HG03558 (cell line): ENCODE measurements at regions not wholly inside any gene's neighbourhood (a gene's known extent, or its start where the extent isn't known, plus 50 kb on each side); places are given as distances from the start of the nearest gene placed in this dataset.
"Not testable (repeated sequence)": the region's sequence is repeated elsewhere in the genome, so short reads cannot be mapped to it uniquely, and the experiment has no call there.

Experiments
- ATAC-seq: cut with Tn5 transposase; IDR thresholded peaks from one replicate; pipeline ENCODE4 v1.9.1; 2021; ENCODE audit warnings: moderate number of reproducible peaks; ENCODE audit not compliant: unreplicated experiment; ENCODE audit errors: extremely low read depth

GRCh38 chr7:106365252-106366005, 80.6 kb upstream of the NAMPT start:
- ATAC-seq, result peak; percentile 90

GRCh38 chr7:106362507-106362906, 77.7 kb upstream of the NAMPT start:
- not testable (repeated sequence) for ATAC-seq

- ATAC-seq, result no peak
These were observed 73.4 kb upstream of the NAMPT start for GRCh38 chr7:106358103-106358663.

GRCh38 chr7:106357675-106358074, 72.9 kb upstream of the NAMPT start:
- ATAC-seq, result no peak

- no peak for ATAC-seq
These were observed 70.0 kb upstream of the NAMPT start for GRCh38 chr7:106354822-106355221.

- ATAC-seq, result no peak
These were observed 69.2 kb upstream of the NAMPT start for GRCh38 chr7:106353944-106354343.

GRCh38 chr7:106348231-106348630, 63.4 kb upstream of the NAMPT start:
- ATAC-seq, result no peak

- ATAC-seq, result no peak
These were observed 62.5 kb upstream of the NAMPT start for GRCh38 chr7:106347229-106347833.

GRCh38 chr7:106346678-106347217, 62.0 kb upstream of the NAMPT start:
- peak; percentile 73 for ATAC-seq

- no peak for ATAC-seq
These were observed 61.4 kb upstream of the NAMPT start for GRCh38 chr7:106346167-106346677.

- ATAC-seq, result no peak
These were observed 60.8 kb upstream of the NAMPT start for GRCh38 chr7:106345421-106346166.

- no peak for ATAC-seq
These were observed 60.1 kb upstream of the NAMPT start for GRCh38 chr7:106344861-106345260.

- ATAC-seq, result no peak
These were observed 59.4 kb upstream of the NAMPT start for GRCh38 chr7:106344211-106344610.

- ATAC-seq, result not testable (repeated sequence)
These were observed 57.3 kb upstream of the NAMPT start for GRCh38 chr7:106342049-106342448.

GRCh38 chr7:106340247-106340596, 55.4 kb upstream of the NAMPT start:
- not testable (repeated sequence) for ATAC-seq

GRCh38 chr7:106339513-106340246, 54.9 kb upstream of the NAMPT start:
- ATAC-seq, result no peak

- no peak for ATAC-seq
These were observed 53.0 kb upstream of the NAMPT start for GRCh38 chr7:106337754-106338153.

GRCh38 chr7:106335814-106336213, 51.0 kb upstream of the NAMPT start:
- no peak for ATAC-seq
